Fibroblast of mammary gland (primary cell): ENCODE measurements at regions not wholly inside any gene's neighbourhood (a gene's known extent, or its start where the extent isn't known, plus 50 kb on each side); places are given as distances from the start of the nearest gene placed in this dataset.

Experiments
- DNase-seq: peaks from one replicate; pipeline ENCODE4 v3.0.0-alpha.2; 2010; ENCODE audit warnings: low read depth
- H3K4me3 ChIP-seq: 2 replicates; pipeline ENCODE4 v1.5.1; 2011; ENCODE audit warnings: low read depth, mild to moderate bottlenecking, low read length, moderate library complexity; ENCODE audit not compliant: control insufficient read depth
- CTCF ChIP-seq: conservative IDR thresholded peaks from 2 replicates; pipeline ENCODE4 v1.5.1; 2011; ENCODE audit warnings: low read depth, low read length, inconsistent platforms; ENCODE audit not compliant: control insufficient read depth, insufficient read depth

DNA sequence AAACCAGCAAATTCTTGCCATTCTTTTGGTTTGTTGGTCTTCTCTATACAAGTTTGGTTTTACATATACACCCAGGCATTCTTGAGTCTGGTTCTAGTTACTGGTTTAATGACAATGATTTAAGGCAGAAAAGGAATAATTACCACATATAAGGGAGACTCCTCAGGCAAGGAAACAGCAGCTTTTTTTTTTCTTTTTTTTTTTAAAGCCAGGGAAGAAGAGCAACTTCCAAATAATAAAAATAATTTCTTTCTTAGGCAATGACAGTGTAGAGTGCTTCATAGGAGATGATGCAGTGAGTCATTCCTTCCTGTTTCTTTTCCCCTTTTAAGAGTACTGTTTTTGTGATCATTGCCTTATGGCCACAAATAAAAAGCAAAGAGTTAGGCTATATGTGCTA lies 289.7 kb downstream of the DKK2 start:
- DNase-seq, result peak; percentile 18
- no peak for TF ChIP-seq CTCF
- H3K4me3 ChIP-seq, result no peak overlapping the region

GRCh38 chr4:106738121-106738520 lies 298.0 kb downstream of the DKK2 start:
- no peak for DNase-seq

GRCh38 chr4:106718548-106718947 lies 317.6 kb downstream of the DKK2 start:
- no peak for TF ChIP-seq CTCF
- no peak for DNase-seq
- H3K4me3 ChIP-seq, result no peak overlapping the region

More at GRCh38 chr4:106738121-106738520, 298.0 kb downstream of the DKK2 start:
- no peak overlapping the region for H3K4me3 ChIP-seq
- TF ChIP-seq CTCF, result no peak

- no peak for TF ChIP-seq CTCF
Observed at GRCh38 chr4:106717091-106717490, 319.0 kb downstream of the DKK2 start.

DNA sequence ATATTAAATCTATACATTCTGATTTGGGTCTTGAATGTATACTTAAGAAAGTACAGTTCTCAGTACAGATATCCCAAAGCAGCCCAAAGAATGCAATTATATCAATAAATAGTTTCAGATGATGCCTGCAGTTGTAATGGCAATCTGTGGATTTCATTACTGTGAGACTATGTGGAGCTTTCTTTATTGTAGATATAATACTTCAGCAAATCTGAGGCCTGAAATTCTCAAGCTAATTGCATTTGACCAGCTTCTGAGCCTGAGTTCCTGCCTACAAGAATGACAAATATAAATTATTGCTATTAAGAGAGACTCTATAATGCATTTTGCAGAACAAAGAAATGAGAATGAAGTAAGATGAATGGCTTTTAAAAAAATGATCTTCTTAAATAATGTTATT lies 320.3 kb downstream of the DKK2 start:
- H3K4me3 ChIP-seq, result no peak overlapping the region
- DNase-seq, result no peak
- no peak for TF ChIP-seq CTCF

More at GRCh38 chr4:106717091-106717490, 319.0 kb downstream of the DKK2 start:
- H3K4me3 ChIP-seq, result no peak overlapping the region
- no peak for DNase-seq

- TF ChIP-seq CTCF, result no peak
- DNase-seq, result no peak
- no peak overlapping the region for H3K4me3 ChIP-seq
Observed at GRCh38 chr4:106708464-106708816, 327.7 kb downstream of the DKK2 start.

GRCh38 chr4:106707776-106708463 lies 328.2 kb downstream of the DKK2 start:
- no peak for DNase-seq
- H3K4me3 ChIP-seq, result no peak overlapping the region
- no peak for TF ChIP-seq CTCF
